Activated T-cell treated with anti-CD3 and anti-CD28 coated beads, Interleukin-2, amount 50 U/mL, for 72 hours (primary cell): ENCODE measurements at regions not wholly inside any gene's neighbourhood (a gene's known extent, or its start where the extent isn't known, plus 50 kb on each side); places are given as distances from the start of the nearest gene placed in this dataset.

Source experiments
- ATAC-seq, 2 donors: fragments of 150-1000 bp; cut with Tn5 transposase; replicated peaks in 1 of 2; 2 replicates each; pipeline ENCODE4 v1.10.0; 2021; ENCODE audit warnings: moderate library complexity in 2 of 2, mild to moderate bottlenecking in 1 of 2
- DNase-seq, 2 donors: peaks; one replicate each; pipeline ENCODE4 v3.0.0; 2021 to 2022; ENCODE audit warnings: mixed read lengths in 1 of 2
- H3K27ac Mint-ChIP-seq: one replicate; pipeline ENCODE4 v1.8.0; 2022; ENCODE audit warnings: mild to moderate bottlenecking, moderate library complexity, mixed read lengths
- H3K27me3 Mint-ChIP-seq: one replicate; pipeline ENCODE4 v1.8.0; 2022; ENCODE audit warnings: low read depth, mixed read lengths
- H3K36me3 Mint-ChIP-seq, 2 donors: one replicate each; pipeline ENCODE4 v1.8.0; 2022; ENCODE audit warnings: mixed read lengths in 2 of 2, mild to moderate bottlenecking in 1 of 2; ENCODE audit not compliant: insufficient read depth in 2 of 2
- H3K4me1 Mint-ChIP-seq: one replicate; pipeline ENCODE4 v1.8.0; 2022; ENCODE audit warnings: low read depth, mixed read lengths
- H3K4me3 Mint-ChIP-seq, 2 donors: one replicate each; pipeline ENCODE4 v1.8.0; 2022; ENCODE audit warnings: mild to moderate bottlenecking in 2 of 2, mixed read lengths in 2 of 2, moderate library complexity in 2 of 2
- H3K9me3 Mint-ChIP-seq, 2 donors: one replicate each; pipeline ENCODE4 v1.8.0; 2022; ENCODE audit warnings: mixed read lengths in 2 of 2

- Mint-ChIP-seq H3K36me3 (no peaks in the 10 kb centered on the region), H3K4me1 (no peaks in the 10 kb centered on the region), H3K9me3 (peaks cover 2 to 4% of the 10 kb centered on the region in 2 donors), H3K27me3 (peaks cover 5% of the 10 kb centered on the region), H3K27ac (no peak overlapping the region), H3K4me3 (no peak overlapping the region)
- DNase-seq (no peak), ATAC-seq (no peak)
Measured at GRCh38 chr13:107200491-107200890, 632.6 kb upstream of the ARGLU1 start.

- Mint-ChIP-seq H3K4me1 (no peaks in the 10 kb centered on the region), H3K36me3 (peaks cover 0 to 3% of the 10 kb centered on the region in 2 donors), H3K9me3 (peaks cover 2 to 4% of the 10 kb centered on the region in 2 donors), H3K27me3 (no peaks in the 10 kb centered on the region), H3K4me3 (no peak overlapping the region), H3K27ac (no peak overlapping the region)
- DNase-seq (no peak), ATAC-seq (no peak)
Measured at GRCh38 chr13:107192289-107192688, 624.4 kb upstream of the ARGLU1 start.

DNA sequence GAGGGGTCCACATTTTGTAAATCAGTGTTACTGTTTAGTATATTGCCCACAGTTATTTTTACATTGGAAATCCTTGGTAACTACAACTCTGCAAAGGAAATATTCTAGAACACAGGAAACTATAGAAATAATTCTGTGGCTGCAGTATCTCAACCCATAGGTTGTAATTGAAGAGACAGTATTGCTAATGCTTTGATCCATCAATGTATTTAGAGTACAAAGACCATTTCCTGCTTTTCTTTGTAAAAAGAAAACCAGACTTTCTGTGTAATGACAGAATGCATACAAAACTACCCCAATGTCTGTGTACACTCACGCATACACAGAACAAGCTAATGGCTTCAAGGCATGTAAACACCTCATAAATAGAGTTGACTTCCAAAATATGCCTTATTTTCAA is 622.1 kb upstream of the ARGLU1 start:
- no peak for DNase-seq
- H3K4me3 Mint-ChIP-seq: no peak overlapping the region
- peaks cover 0 to 3% of the 10 kb centered on the region in 2 donors for H3K36me3 Mint-ChIP-seq
- ATAC-seq: no peak
- no peaks in the 10 kb centered on the region for H3K27me3 Mint-ChIP-seq
- no peak overlapping the region for H3K27ac Mint-ChIP-seq
- H3K9me3 Mint-ChIP-seq: peaks cover 0 to 3% of the 10 kb centered on the region in 2 donors
- no peaks in the 10 kb centered on the region for H3K4me1 Mint-ChIP-seq

- peaks cover 4 to 8% of the 10 kb centered on the region in 2 donors for H3K9me3 Mint-ChIP-seq
- no peak overlapping the region for H3K4me3 Mint-ChIP-seq
- H3K27ac Mint-ChIP-seq: no peak overlapping the region
- no peaks in the 10 kb centered on the region for H3K4me1 Mint-ChIP-seq
- no peak for ATAC-seq
- H3K36me3 Mint-ChIP-seq: peaks cover 0 to 1% of the 10 kb centered on the region in 2 donors
- H3K27me3 Mint-ChIP-seq: no peaks in the 10 kb centered on the region
- DNase-seq: no peak
Measured at GRCh38 chr13:107185889-107186288, 618.0 kb upstream of the ARGLU1 start.

- peaks cover 4 to 8% of the 10 kb centered on the region in 2 donors for H3K9me3 Mint-ChIP-seq
Measured at GRCh38 chr13:107170270-107170931, 602.5 kb upstream of the ARGLU1 start.

GRCh38 chr13:107157271-107157670 is 589.3 kb upstream of the ARGLU1 start:
- Mint-ChIP-seq H3K9me3 (peaks cover 2 to 6% of the 10 kb centered on the region in 2 donors), H3K4me3 (no peak overlapping the region), H3K27me3 (no peaks in the 10 kb centered on the region), H3K27ac (no peak overlapping the region), H3K36me3 (no peaks in the 10 kb centered on the region), H3K4me1 (no peaks in the 10 kb centered on the region)
- DNase-seq (no peak), ATAC-seq (no peak)

More at GRCh38 chr13:107170270-107170931, 602.5 kb upstream of the ARGLU1 start:
- Mint-ChIP-seq H3K27ac (no peak overlapping the region), H3K36me3 (no peaks in the 10 kb centered on the region), H3K4me1 (no peaks in the 10 kb centered on the region), H3K4me3 (no peak overlapping the region), H3K27me3 (no peaks in the 10 kb centered on the region)
- DNase-seq (no peak), ATAC-seq (no peak)

DNA sequence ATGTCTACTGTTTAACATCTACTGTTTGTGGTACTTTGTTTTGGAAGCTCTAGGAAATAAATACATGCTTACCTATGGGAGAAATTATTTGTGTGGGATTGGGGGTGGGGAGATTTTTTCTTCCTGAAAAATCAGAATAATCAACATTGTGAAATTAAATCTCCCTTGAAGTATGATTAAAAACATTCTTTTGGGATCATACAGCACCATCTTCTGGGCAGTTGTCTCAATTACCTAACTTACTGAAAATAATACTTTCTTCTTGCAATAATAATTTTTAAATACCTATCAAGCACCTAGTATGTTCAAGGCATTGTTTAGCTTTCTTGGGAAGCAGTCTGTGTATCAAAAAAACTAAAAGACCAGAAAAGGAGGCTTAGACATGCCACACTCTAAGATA is 576.5 kb upstream of the ARGLU1 start:
- Mint-ChIP-seq H3K36me3 (no peaks in the 10 kb centered on the region), H3K4me1 (no peaks in the 10 kb centered on the region), H3K27me3 (no peaks in the 10 kb centered on the region), H3K4me3 (no peak overlapping the region), H3K27ac (no peak overlapping the region), H3K9me3 (peaks cover 3 to 8% of the 10 kb centered on the region in 2 donors)
- DNase-seq: no peak
- no peak for ATAC-seq

- no peaks in the 10 kb centered on the region for H3K27me3 Mint-ChIP-seq
- H3K27ac Mint-ChIP-seq: no peak overlapping the region
Measured at GRCh38 chr13:107141767-107142166, 573.8 kb upstream of the ARGLU1 start.

DNA sequence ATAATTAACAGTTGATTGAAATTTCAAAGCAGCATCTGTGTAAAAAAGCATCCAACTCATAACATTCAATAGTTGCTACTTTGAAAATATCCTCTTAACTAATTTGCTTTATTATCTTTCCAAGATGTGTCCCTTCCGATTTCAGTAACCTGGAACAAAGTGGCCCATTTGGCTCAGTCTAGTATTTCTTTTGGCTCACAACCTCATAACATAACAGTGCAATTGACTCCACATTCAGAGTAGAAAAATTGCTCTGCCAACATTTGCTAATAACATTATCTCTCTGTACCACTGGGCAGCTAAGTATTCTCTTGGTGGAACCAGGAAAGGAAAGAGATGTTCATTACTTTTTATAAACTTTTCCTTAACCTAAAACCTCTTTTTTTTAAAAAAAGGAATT is 571.1 kb upstream of the ARGLU1 start:
- Mint-ChIP-seq H3K9me3 (peaks cover 2 to 6% of the 10 kb centered on the region in 2 donors), H3K4me3 (no peak overlapping the region), H3K27ac (no peak overlapping the region), H3K27me3 (no peaks in the 10 kb centered on the region), H3K4me1 (no peaks in the 10 kb centered on the region), H3K36me3 (no peaks in the 10 kb centered on the region)
- ATAC-seq: no peak
- no peak for DNase-seq

More at GRCh38 chr13:107141767-107142166, 573.8 kb upstream of the ARGLU1 start:
- H3K36me3 Mint-ChIP-seq: no peaks in the 10 kb centered on the region
- peaks cover under 1 to 3% of the 10 kb centered on the region in 2 donors for H3K9me3 Mint-ChIP-seq
- no peaks in the 10 kb centered on the region for H3K4me1 Mint-ChIP-seq
- H3K4me3 Mint-ChIP-seq: no peak overlapping the region
- DNase-seq: no peak
- no peak for ATAC-seq

- H3K4me1 Mint-ChIP-seq: no peaks in the 10 kb centered on the region
- no peaks in the 10 kb centered on the region for H3K36me3 Mint-ChIP-seq
- H3K27ac Mint-ChIP-seq: no peak overlapping the region
- peaks cover 4 to 10% of the 10 kb centered on the region in 2 donors for H3K9me3 Mint-ChIP-seq
- no peak for ATAC-seq
- DNase-seq: no peak
- H3K4me3 Mint-ChIP-seq: no peak overlapping the region
- H3K27me3 Mint-ChIP-seq: no peaks in the 10 kb centered on the region
Measured at GRCh38 chr13:107138486-107138885, 570.5 kb upstream of the ARGLU1 start.

GRCh38 chr13:107133950-107134349 is 566.0 kb upstream of the ARGLU1 start:
- H3K4me1 Mint-ChIP-seq: no peaks in the 10 kb centered on the region
- H3K4me3 Mint-ChIP-seq: no peak overlapping the region
- peaks cover 7 to 11% of the 10 kb centered on the region in 2 donors for H3K9me3 Mint-ChIP-seq
- DNase-seq: no peak
- no peaks in the 10 kb centered on the region for H3K36me3 Mint-ChIP-seq
- no peaks in the 10 kb centered on the region for H3K27me3 Mint-ChIP-seq
- no peak overlapping the region for H3K27ac Mint-ChIP-seq
- no peak for ATAC-seq

DNA sequence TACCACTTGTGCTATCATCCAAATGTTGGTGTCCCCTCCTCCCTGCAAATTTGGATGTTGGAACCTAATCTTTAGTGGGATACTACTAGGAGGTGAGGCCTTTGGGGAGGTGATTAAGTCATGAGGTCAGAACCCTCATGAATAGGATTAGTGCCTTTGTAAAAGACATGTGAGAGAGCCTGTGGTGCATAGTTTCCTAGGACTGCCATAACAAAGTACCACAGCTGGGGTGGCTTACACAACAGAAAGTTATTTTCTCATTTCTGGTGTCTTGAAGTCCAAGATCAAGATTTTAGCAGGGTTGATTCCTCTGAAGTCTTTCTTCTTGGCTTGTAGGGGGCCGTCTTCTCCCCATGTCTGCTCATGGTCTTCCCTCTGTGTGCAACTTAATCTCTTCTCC is 562.6 kb upstream of the ARGLU1 start:
- no peaks in the 10 kb centered on the region for H3K36me3 Mint-ChIP-seq
- DNase-seq (no peak), ATAC-seq (no peak)
- H3K9me3 Mint-ChIP-seq: peaks cover 14 to 24% of the 10 kb centered on the region in 2 donors
- no peaks in the 10 kb centered on the region for H3K4me1 Mint-ChIP-seq
- H3K4me3 Mint-ChIP-seq: no peak overlapping the region
- H3K27ac Mint-ChIP-seq: no peak overlapping the region
- H3K27me3 Mint-ChIP-seq: peaks cover 4% of the 10 kb centered on the region

DNA sequence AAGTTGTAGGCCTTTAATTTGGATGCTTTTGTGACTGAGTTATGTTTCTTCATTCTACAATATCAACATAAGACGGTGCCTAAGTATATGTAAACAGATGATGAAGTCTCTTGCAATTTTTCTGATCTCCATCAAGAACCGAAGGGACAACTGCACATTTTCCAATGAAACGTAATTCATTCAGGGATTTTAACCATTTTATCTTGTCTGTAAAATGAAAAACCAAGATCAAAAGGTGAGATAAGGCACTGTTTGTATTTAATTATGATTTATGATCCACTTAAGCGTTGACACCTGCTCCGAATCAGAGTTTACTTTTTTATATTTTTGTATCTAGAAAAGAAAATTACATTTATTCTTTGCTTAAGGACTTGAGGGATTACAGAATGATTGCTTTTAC is 556.8 kb upstream of the ARGLU1 start:
- ATAC-seq (no peak), DNase-seq (no peak)
- no peak overlapping the region for H3K4me3 Mint-ChIP-seq
- peaks cover 9 to 19% of the 10 kb centered on the region in 2 donors for H3K9me3 Mint-ChIP-seq
- no peak overlapping the region for H3K27ac Mint-ChIP-seq
- H3K36me3 Mint-ChIP-seq: no peaks in the 10 kb centered on the region
- H3K4me1 Mint-ChIP-seq: no peaks in the 10 kb centered on the region
- peaks cover 4% of the 10 kb centered on the region for H3K27me3 Mint-ChIP-seq

GRCh38 chr13:107124129-107124718 is 556.3 kb upstream of the ARGLU1 start:
- no peaks in the 10 kb centered on the region for H3K36me3 Mint-ChIP-seq
- peaks cover 4% of the 10 kb centered on the region for H3K27me3 Mint-ChIP-seq
- H3K9me3 Mint-ChIP-seq: peaks cover 9 to 19% of the 10 kb centered on the region in 2 donors
- DNase-seq: no peak
- H3K27ac Mint-ChIP-seq: no peak overlapping the region
- no peak for ATAC-seq
- no peaks in the 10 kb centered on the region for H3K4me1 Mint-ChIP-seq
- H3K4me3 Mint-ChIP-seq: no peak overlapping the region
